Left ventricle myocardium superior (tissue), 1 donor: ENCODE measurements at regions not wholly inside any gene's neighbourhood (a gene's known extent, or its start where the extent isn't known, plus 50 kb on each side); places are given as distances from the start of the nearest gene placed in this dataset.
"Not testable (repeated sequence)": the region's sequence is repeated elsewhere in the genome, so short reads cannot be mapped to it uniquely, and the experiment has no call there.

Experiments
- ATAC-seq: fragments of 200-7000 bp; cut with Tn5 transposase; one replicate; pipeline ENCODE4 v1.9.1; 2020; ENCODE audit warnings: mild to moderate bottlenecking, moderate library complexity
- DNase-seq: peaks from one replicate; pipeline ENCODE4 v3.0.0-alpha.2; 2020
- intact Hi-C: fragments of 100-400 bp; cut with micrococcal nuclease; formaldehyde crosslinking; loops from one replicate; pipeline ENCODE4 v1.11.0; 2022
- donor health status: DM: no; HTN: yes; CAD: no; lungs with severe emphysema.

DNA sequence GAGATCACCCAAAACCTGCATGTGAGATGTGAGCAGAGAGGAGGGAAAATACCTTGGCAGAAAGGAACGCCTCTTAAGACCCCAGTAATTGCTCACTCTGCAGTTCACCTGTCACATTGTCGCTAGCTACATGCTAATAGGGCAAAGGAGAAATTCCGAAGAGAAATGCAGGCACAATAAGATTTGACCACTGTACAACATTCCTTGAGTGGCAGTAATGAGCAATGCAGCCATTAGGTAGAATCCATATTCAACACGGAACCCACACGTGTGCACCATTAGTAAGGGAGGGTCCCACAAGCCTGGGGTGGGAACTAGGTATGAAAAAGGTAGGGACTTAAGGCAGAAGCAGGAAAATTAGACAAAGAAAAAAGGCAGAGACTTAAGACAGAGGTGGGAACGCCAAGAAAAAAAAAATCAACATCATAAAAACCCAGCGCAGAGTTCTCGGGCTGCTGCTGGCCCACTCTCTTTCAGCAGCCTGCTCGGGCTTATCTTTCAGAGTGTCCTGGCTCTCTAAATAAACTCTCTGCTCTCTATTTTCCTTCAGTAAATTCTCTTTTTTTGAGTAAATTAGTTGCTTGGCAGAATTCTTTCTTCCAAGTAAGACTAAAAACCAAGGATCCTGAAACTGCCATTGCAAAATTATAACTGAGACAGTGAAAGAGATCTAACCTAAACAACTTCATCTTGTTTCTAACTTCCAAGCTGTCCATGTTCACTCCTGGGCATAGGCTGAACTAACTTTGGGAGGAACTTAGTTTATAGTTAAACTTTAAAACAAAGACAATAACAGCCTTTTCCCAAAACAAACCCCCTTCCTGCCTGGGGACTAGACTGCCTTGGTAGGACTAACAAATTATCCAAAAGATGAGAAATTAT is 116.5 kb downstream of the CD24 start:
- DNase-seq = no peak
- ATAC-seq = no peak
- intact Hi-C loops = no loop called here

DNA sequence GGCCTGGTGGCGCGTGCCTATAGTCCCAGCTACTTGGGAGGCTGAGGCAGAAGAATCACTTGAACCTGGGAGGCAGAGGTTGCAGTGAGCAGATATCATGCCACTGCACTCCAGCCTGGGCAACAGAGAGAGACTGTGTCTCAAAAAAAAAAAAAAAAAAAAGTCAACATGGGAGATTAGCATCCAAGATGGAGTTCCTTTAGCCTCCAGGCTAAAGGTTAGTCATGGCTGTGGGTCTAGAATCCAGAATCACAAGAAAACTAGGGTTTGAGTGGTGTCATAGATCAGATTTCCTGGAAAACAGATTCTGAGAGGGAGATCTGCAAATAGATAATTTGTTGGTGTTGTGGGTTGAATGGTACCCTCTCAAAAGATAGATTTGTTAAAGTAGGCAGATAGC is 117.2 kb downstream of the CD24 start:
- intact Hi-C loops, DNase-seq, ATAC-seq: not testable (repeated sequence)

DNA sequence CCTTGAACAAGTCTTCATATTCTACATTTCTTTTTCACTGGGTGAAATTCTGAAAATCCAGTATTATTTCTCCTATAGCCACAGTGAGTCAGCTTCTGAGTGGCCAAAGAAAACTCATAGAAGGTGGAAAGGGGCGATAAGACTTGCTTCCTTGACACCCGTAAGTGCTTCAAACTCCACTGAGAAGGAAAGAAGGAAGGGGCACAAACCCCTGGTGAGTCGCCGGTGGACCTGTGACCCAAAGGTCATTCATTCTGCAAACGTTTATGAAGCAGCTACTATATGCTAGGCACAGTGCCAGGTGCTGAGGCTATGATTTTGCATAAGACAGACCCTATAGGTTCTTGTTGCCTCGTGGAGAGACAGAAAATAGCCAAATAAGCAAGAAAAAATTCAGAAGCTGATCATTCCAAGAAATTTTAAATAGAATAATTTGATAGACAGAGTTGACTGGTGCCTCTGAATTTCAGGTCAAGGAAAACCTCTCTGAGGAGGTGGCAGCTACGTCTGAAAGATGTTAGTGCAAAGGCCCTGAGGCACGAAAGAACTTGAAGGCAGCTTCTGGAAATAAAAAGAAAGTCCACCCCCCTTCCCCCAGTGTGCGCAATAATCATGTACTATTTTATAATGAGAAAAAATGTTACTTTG is 118.2 kb downstream of the CD24 start:
- intact Hi-C loops = no loop called here
- no peak for DNase-seq
- ATAC-seq = no peak

DNA sequence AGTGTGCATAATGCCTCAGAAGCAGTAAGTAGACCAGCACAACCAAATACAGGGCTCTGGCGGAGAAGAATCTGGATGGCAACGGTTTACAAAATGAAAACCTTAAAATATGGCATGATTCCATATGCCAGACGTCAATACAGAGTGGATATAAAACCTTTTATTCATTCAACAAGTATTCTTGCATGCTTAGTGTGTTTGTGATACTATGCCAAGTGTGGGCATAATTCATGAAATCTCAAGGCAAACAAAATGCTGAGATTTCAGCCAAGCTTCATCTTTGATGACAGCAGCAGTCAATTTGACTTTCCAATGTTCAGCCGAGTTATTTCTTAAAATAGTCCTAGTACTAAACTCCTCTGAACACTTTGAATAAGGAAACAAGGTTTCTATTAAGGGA is 119.4 kb downstream of the CD24 start:
- intact Hi-C loops = no loop called here
- ATAC-seq (no peak), DNase-seq (no peak)

DNA sequence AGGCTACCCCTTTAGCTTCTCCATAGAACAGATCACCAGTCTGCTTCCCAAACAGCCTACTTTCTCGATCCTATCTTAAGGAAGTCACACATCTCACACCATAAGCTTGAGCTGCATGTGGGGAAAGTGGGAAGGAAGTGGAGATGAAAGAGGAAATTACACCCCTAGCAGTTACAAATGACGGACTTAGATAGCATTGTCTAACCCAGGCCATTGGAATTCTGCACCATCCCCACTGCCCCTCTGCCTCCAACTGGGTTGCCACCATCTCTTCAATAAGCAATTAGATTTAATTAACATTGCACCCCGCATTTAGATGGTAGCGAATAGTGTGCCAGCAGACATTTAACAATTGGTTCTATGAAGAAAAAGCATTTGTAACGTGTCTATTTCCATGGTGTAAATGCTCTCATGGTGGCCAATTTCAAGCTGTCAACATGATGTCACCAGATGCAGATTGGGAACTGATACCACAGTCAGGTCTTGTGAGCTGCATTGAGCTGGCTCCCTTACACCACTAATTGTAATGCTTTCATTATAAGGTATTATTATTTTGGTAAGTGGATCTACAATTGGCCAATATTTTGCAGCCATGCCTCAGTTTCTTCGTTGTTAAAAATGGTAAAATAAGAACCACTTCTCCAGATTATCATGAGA is 124.7 kb downstream of the CD24 start:
- ATAC-seq (no peak), DNase-seq (no peak)
- intact Hi-C loops = no loop called here

DNA sequence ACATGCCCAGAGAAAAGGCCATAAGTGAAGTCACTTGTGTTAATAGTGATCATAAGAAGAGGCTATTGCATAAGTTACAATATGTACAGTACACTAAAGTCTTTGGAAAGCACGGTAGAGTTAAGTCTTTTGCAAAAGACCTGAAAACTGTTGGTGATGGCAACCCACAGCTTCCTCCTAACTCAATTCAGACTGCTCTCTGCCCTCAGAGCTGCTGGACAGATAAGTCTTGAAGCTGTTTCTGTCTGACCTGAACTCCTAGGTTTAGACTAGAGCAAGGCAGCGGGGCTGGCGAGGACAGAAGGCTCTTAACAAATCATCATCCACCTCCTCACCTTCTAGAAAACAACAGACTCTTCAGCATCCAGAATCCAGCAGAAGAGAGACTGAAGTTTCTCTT is 125.4 kb downstream of the CD24 start:
- ATAC-seq (no peak), DNase-seq (no peak)
- intact Hi-C loops = no loop called here

DNA sequence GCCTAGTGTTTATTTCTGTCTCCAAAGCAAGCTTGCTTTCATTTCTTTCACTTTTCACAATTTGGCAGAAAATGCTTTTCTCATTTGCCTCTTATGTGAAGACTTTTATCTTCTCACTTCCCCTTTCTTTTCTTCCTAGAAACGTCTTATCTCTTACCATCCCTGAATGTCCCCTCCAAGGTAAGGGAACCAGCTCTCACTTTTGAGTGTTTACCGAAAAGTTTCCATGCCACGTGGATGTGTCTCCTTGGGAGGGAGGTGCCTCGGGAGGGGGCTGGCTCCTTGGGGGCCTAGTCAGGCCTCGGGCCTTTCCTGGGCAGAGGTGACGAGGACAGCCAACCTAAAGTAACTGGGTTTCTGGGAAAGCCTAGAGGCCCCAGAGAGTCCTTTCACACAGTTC is 127.4 kb downstream of the CD24 start:
- DNase-seq = no peak
- intact Hi-C loops = no loop called here
- ATAC-seq = no peak

DNA sequence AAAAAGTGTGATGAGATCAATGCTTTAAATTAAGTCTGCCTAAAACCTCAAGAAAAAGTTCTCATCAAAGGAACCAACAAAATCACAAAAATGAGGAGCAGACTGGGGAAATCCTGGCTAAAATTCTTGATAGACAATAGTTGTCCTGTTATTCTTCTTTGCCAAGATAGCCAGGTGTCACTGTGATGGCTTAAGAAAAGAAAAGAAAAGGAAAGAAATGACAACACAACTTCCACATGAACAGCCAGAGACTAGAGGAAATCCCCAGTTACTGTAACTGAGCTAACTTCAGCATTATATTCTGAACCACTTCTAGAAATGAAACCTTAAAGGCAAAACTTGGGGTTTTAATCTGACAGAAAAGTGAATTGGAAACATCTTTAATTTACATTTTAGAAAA is 129.6 kb downstream of the CD24 start:
- no peak for DNase-seq
- ATAC-seq = no peak
- intact Hi-C loops = no loop called here

DNA sequence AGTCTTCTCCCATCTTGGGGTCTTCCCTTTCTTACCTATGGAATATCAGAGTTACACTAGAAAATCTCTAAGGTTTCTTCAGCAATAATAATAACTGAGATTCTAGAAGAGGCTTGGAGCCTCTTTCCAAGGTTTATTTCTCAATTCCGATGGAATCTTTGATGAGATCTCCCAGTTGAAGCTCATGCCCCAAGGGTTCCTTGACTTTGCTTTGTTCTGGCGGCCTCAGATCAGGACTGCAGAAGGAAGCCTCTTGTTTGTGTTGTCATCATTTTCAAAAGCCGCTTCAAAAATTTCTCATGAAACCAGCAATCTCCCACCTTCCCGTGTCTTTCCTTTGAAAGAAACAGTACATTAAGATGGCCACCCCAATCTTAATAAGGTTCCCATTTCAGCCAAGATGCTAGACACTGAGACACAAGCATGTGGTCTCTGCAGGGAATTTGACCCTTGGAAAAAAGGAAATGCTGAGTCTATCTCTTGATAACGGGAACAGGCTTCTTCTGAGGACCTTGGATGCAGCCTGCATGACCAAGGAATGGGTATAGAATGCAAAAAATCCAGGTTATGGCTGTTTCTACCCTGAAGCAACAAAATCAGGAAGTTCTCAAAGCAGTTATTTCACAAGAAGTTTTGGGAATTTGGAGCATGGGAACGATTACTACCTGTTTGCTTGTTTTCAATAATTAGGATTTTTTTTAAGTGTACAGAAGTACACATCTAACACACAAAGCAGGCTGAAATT is 141.6 kb downstream of the CD24 start:
- no peak for ATAC-seq
- intact Hi-C loops = no loop called here
- no peak for DNase-seq

DNA sequence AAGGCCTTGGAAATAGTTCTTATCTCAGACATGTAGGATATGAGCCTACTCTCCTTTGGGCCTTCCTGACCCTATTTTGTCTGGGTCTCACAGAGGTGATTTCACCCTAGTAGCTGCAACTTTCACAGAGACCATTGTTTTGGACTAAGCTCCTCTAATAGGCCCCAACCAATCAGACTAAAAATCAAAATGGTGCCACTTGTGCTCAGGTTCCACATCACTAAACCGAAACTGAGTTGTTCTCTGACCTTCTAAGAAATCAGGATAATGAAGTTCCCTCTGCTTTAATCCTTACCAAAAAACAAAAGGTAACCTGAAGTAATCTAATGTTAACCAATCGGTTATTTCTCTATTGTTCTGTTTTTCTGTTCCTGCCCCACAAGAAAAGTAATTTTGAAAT is 143.6 kb downstream of the CD24 start:
- intact Hi-C loops = no loop called here
- ATAC-seq (no peak), DNase-seq (no peak)

DNA sequence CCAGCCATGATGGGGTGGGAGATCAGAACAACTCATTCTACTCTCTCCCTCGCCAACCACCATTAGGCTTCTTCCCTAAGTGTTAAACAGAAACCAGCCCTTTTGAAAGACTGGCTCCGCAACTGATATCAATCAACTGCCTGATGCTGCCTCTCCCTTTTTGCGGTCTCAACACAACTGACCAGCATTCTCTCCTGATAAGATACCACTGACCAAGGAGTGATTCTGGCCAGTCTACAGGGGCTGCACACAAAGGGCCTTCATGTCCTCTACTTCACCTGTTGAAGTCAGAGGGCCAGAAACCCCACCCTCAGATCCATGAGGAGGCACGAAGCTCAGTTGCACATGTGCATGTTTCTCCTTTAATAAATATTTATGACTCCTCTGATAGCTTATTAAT is 145.1 kb downstream of the CD24 start:
- intact Hi-C loops = no loop called here
- ATAC-seq (no peak), DNase-seq (no peak)

DNA sequence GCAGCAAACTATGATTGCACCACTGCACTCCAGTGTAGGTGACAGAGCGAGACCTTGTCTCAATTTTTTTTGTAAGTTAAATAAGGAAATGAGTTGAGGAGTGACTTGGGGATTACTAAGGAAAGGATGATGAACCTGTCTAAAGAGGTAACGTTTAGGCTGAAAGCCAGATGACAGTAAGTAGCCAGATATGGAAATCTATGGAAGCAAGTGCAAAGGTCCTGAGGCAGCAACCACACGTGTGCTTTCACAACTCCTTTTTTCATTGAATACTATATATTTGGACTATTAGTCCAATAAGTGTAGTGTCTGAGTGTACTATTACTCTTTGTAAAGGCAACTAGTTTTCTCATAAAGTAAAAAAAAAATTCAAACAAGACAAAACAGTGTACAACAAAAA is 147.4 kb downstream of the CD24 start:
- ATAC-seq (no peak), DNase-seq (no peak)
- intact Hi-C loops = no loop called here

DNA sequence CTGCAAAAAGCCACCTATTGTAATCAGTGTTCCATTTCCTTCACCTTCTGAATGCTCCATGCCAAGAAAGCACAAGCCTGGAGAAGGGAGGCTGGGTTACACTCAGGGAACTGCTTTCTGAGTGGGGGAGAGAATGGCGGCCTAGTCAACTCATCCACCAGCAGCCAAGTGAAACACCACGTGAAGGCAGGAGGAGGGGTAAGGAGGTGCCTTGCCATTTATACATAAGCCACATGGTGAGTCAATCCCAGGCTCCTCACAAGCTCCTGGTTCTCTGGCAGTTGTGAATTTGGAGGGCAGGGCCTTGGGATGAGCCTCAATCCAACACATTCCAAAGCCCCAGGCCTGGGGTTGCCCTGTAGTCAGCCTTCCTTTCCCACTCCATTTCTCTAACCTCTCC is 149.4 kb downstream of the CD24 start:
- ATAC-seq (no peak), DNase-seq (no peak)
- intact Hi-C loops = no loop called here

DNA sequence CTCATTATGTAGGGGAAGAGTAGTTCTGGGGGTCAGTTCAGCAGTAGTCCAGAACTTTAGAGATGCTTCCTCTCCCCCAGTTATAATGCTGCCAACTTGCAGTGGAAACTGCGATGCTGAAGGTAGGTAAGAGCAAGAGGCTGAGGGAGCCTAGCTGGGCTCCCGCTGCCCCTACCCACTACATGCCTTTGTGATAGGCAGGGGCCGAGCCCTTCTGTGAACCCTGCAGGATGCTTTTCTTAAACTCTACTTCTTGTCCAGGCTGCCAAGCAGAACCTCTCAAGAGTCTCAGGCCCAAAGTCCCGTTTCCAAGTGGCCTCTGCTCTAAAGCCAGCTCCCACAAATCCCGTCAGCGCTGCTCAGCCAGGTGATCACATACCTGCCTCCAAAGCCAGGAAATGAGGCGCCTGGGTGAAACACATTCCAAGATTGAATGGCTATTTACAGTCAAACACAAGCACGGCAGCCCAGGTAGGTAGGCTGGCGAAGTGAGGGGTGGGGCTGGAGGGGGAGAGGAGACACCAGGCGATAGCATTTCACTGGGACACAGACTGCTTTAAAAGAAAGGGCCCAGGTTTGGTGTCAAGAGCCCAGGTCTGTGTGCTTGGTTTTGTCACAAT is 150.7 kb downstream of the CD24 start:
- no peak for ATAC-seq
- intact Hi-C loops = no loop called here

DNA sequence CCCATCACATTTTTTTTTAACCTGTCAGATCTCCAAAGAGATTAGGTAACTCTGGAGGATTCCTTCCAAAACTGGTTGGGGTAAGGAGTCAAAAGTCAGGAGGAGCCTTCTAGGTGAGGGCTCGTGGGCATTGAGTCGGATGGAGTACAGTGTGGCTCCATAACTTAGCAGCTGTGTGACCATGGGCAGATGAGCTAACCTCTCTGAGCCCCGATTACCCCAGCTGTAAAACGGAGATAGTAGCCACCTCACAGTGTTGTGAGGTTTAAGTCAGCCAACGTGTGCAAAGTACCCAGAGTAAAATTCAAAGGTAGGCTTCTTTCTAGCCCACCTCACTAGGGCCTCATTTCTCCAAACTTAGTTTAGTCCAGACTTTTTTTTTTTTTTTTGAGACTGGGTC is 151.5 kb downstream of the CD24 start:
- intact Hi-C loops = no loop called here

More for the DNA sequence above, 150.7 kb downstream of the CD24 start:
- no peak for DNase-seq

DNA sequence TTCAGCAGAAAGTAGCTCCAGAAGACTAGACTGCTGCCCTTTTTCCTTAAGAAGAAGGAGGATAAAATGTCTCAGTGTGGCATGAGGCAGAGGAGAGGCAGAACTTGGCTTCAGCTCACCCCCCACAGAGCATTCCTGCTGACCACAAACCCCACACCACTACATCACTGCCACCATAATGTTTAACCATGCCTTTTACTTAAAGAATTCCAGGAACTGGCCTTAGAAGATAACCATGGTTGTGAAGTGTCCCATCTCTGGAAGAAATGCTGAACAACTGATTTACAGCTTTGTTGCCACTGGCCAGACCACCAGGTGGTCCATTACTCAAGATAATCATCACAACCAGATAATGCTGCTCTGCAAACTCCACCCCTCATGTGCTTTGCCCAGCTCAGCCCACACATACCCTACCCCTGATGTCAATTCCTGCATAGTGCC is 154.1 kb downstream of the CD24 start:
- DNase-seq (no peak), ATAC-seq (no peak)
- intact Hi-C loops = no loop called here

More for the DNA sequence above, 151.5 kb downstream of the CD24 start:
- ATAC-seq (no peak), DNase-seq (no peak)

DNA sequence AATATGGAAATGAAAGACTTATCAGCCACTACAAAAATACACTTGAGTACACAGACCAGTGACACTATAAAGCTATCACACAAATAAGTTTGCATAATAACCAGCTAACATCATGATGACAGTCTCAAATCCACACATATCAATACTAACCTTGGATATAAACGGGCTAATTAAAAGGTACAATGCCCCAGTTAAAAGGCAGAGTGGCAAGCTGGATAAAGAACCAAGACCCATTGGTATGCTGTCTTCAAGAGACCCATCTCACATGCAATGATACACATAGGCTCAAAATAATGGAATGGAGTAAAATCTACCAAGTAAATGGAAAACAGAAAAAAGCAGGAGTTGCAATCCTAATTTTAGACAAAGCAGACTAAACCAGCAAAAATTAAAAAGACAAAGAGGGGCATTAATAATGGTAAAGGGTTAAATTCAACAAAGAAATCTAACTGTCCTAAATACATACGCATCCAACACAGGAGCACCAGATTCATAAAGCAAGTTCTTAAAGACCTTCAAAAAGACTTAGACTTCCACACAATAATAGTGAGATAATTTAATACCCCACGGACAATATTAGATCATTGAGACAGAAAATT is 163.3 kb downstream of the CD24 start:
- DNase-seq (no peak), ATAC-seq (no peak)
- intact Hi-C loops = no loop called here

DNA sequence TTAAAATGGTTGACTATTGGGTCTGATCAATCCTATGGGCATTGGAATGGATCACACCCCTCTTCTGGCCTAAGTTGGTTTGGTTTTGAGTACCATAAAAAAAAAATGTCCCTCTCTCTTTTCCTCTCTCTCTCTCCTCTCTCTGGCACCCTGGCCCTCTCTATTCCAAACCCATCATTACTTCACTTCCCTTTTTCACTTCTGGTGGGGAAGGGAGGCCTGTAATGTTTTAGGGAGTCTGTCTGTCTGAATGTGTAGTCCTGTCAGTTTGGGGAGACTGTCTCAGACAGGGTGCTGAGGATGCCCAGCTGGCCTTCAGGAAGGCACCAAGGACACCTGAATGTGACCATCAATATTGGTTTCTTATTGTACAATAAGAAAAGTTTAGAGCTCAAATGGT is 165.8 kb downstream of the CD24 start:
- DNase-seq (no peak), ATAC-seq (no peak)
- intact Hi-C loops = no loop called here
